GM23338 (cell line): ENCODE measurements at regions not wholly inside any gene's neighbourhood (a gene's known extent, or its start where the extent isn't known, plus 50 kb on each side); places are given as distances from the start of the nearest gene placed in this dataset.

Experiments
- ATAC-seq: fragments of 200-7000 bp; cut with Tn5 transposase; 3 replicates; pipeline ENCODE4 v1.9.1; 2020
- DNase-seq: peaks from one replicate; pipeline ENCODE4 v3.0.0-alpha.2; 2015; ENCODE audit warnings: low spot score
- H2AFZ ChIP-seq: fragments of 200-600 bp; sonication (generic); 2 replicates; pipeline ENCODE4 v1.8.0; 2016; ENCODE audit warnings: antibody characterized with exemption, mild to moderate bottlenecking, moderate library complexity
- H3F3A ChIP-seq: fragments of 200-600 bp; sonication (generic); replicated peaks from 2 replicates; pipeline ENCODE4 v1.8.0; 2017; ENCODE audit warnings: antibody characterized with exemption, mixed run types, low read depth
- H3K27ac ChIP-seq: fragments of 200-600 bp; sonication (generic); 2 replicates; pipeline ENCODE4 v1.6.1; 2016; ENCODE audit warnings: low read depth
- H3K27me3 ChIP-seq: fragments of 200-600 bp; sonication (generic); 2 replicates; pipeline ENCODE4 v1.8.0; 2016; ENCODE audit warnings: mild to moderate bottlenecking, mixed run types, moderate library complexity; ENCODE audit not compliant: insufficient read depth
- H3K36me3 ChIP-seq: fragments of 200-600 bp; sonication (generic); 2 replicates; pipeline ENCODE4 v1.8.0; 2016; ENCODE audit warnings: mild to moderate bottlenecking; ENCODE audit not compliant: insufficient read depth
- H3K4me1 ChIP-seq: fragments of 200-600 bp; sonication (generic); 2 replicates; pipeline ENCODE4 v1.8.0; 2016; ENCODE audit warnings: mild to moderate bottlenecking, moderate library complexity; ENCODE audit not compliant: insufficient read depth
- H3K4me2 ChIP-seq: fragments of 200-600 bp; sonication (generic); 2 replicates; pipeline ENCODE4 v1.7.1; 2017; ENCODE audit warnings: mixed run types
- H3K4me3 ChIP-seq: fragments of 200-600 bp; sonication (generic); 2 replicates; pipeline ENCODE4 v1.6.1; 2016; ENCODE audit warnings: mixed run types
- H3K79me2 ChIP-seq: fragments of 200-600 bp; sonication (generic); replicated peaks from 2 replicates; pipeline ENCODE4 v1.8.0; 2017; ENCODE audit warnings: mild to moderate bottlenecking; ENCODE audit not compliant: insufficient read depth
- H3K9me2 ChIP-seq: fragments of 200-600 bp; sonication (generic); 2 replicates; pipeline ENCODE4 v1.8.0; 2017; ENCODE audit not compliant: insufficient read depth
- H4K20me1 ChIP-seq: fragments of 200-600 bp; sonication (generic); replicated peaks from 2 replicates; pipeline ENCODE4 v1.8.0; 2017; ENCODE audit warnings: mild to moderate bottlenecking; ENCODE audit not compliant: insufficient read depth
- H3K27ac Mint-ChIP-seq: 2 replicates; pipeline ENCODE4 v1.8.0; 2020; ENCODE audit warnings: inconsistent platforms, mild to moderate bottlenecking, moderate library complexity, mixed read lengths
- H3K27me3 Mint-ChIP-seq: 3 replicates; pipeline ENCODE4 v1.8.0; 2022; ENCODE audit warnings: low read depth, mild to moderate bottlenecking, moderate library complexity, mixed read lengths, inconsistent platforms; ENCODE audit not compliant: insufficient read depth, poor library complexity
- H3K36me3 Mint-ChIP-seq: 3 replicates; pipeline ENCODE4 v1.8.0; 2021; ENCODE audit warnings: low read depth, mild to moderate bottlenecking, inconsistent platforms, moderate library complexity, mixed read lengths
- H3K4me1 Mint-ChIP-seq: 3 replicates; pipeline ENCODE4 v1.8.0; 2020; ENCODE audit warnings: mild to moderate bottlenecking, inconsistent platforms, mixed read lengths
- H3K4me3 Mint-ChIP-seq: 3 replicates; pipeline ENCODE4 v1.8.0; 2021; ENCODE audit warnings: moderate library complexity, mild to moderate bottlenecking, inconsistent platforms, mixed read lengths
- H3K9me3 Mint-ChIP-seq: 3 replicates; pipeline ENCODE4 v1.8.0; 2020; ENCODE audit warnings: moderate library complexity, mild to moderate bottlenecking, inconsistent platforms, mixed read lengths
- CREB1 ChIP-seq: fragments of 250-450 bp; sonication (Bioruptor Pico); IDR thresholded peaks from 2 replicates; pipeline ENCODE4 v1.5.0; 2020; ENCODE audit warnings: low read depth, mild to moderate bottlenecking, moderate library complexity
- EZH2 ChIP-seq: fragments of 200-600 bp; sonication (generic); IDR thresholded peaks from one replicate; pipeline ENCODE4 v1.8.0; 2017; ENCODE audit warnings: antibody characterized with exemption, mild to moderate bottlenecking, low read depth; ENCODE audit not compliant: unreplicated experiment
- JUNB ChIP-seq: IDR thresholded peaks from one replicate; pipeline ENCODE4 v1.6.1; 2016; ENCODE audit warnings: antibody characterized with exemption; ENCODE audit not compliant: unreplicated experiment
- NANOG ChIP-seq: IDR thresholded peaks from 2 replicates; pipeline ENCODE4 v1.6.1; 2016; ENCODE audit warnings: antibody characterized with exemption, borderline replicate concordance
- POLR2AphosphoS5 ChIP-seq: IDR thresholded peaks from 2 replicates; pipeline ENCODE4 v1.6.1; 2016; ENCODE audit warnings: antibody characterized with exemption, low read depth
- STAT1 ChIP-seq: IDR thresholded peaks from one replicate; pipeline ENCODE4 v1.6.1; 2016; ENCODE audit warnings: antibody characterized with exemption; ENCODE audit not compliant: unreplicated experiment
- ZNF114 ChIP-seq: fragments of 250-450 bp; sonication (Bioruptor Pico); IDR thresholded peaks from 2 replicates; pipeline ENCODE4 v1.5.0; 2020; ENCODE audit warnings: mild to moderate bottlenecking, moderate library complexity
- ZNF331 ChIP-seq: fragments of 250-450 bp; sonication (Bioruptor Pico); IDR thresholded peaks from 2 replicates; pipeline ENCODE4 v1.5.0; 2020; ENCODE audit warnings: low read depth, mild to moderate bottlenecking, moderate library complexity
- TF ChIP-seq, protein P1 (sequence below): IDR thresholded peaks from one replicate; pipeline ENCODE4 v1.6.1; 2018; ENCODE audit warnings: antibody characterized with exemption; ENCODE audit not compliant: unreplicated experiment
- TF ChIP-seq, protein P2 (sequence below), 2 experiments: fragments of 200-600 bp in 1 of 2; sonication (generic) in 1 of 2; conservative IDR thresholded peaks; 2 replicates each; pipeline versions ENCODE4 v1.5.1 to v1.6.1; 2016 to 2017; ENCODE audit warnings: antibody characterized with exemption in 2 of 2, low read depth in 2 of 2, mild to moderate bottlenecking in 2 of 2, moderate library complexity in 1 of 2

DNA sequence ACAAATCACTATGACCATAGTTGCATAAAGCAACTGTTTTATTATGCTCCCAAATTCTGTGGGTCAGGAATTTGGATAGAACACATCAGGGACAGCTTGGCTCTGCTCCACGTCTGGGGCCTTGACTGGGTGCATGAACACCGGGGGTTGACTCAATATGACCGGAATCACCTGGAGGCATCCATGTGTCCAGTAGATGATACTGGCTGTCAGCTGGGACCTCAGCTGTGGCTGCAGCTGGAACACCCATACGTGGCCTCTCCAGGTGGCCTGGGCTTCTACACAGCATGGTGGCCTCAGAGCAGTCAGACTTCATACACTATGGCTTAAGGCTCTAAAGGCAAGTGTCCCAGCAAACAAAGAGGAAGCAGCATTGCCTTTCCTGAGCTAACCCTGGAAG, 113.4 kb downstream of the NRN1 start (continued):
- TF ChIP-seq, protein P1, sequence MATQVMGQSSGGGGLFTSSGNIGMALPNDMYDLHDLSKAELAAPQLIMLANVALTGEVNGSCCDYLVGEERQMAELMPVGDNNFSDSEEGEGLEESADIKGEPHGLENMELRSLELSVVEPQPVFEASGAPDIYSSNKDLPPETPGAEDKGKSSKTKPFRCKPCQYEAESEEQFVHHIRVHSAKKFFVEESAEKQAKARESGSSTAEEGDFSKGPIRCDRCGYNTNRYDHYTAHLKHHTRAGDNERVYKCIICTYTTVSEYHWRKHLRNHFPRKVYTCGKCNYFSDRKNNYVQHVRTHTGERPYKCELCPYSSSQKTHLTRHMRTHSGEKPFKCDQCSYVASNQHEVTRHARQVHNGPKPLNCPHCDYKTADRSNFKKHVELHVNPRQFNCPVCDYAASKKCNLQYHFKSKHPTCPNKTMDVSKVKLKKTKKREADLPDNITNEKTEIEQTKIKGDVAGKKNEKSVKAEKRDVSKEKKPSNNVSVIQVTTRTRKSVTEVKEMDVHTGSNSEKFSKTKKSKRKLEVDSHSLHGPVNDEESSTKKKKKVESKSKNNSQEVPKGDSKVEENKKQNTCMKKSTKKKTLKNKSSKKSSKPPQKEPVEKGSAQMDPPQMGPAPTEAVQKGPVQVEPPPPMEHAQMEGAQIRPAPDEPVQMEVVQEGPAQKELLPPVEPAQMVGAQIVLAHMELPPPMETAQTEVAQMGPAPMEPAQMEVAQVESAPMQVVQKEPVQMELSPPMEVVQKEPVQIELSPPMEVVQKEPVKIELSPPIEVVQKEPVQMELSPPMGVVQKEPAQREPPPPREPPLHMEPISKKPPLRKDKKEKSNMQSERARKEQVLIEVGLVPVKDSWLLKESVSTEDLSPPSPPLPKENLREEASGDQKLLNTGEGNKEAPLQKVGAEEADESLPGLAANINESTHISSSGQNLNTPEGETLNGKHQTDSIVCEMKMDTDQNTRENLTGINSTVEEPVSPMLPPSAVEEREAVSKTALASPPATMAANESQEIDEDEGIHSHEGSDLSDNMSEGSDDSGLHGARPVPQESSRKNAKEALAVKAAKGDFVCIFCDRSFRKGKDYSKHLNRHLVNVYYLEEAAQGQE: no peak
- TF ChIP-seq ZNF114 (CRISPR knock-in tag): no peak
- TF ChIP-seq ZNF331 (CRISPR knock-in tag): no peak
- no peak for TF ChIP-seq EZH2
- no peak for TF ChIP-seq NANOG
- TF ChIP-seq, protein P2, sequence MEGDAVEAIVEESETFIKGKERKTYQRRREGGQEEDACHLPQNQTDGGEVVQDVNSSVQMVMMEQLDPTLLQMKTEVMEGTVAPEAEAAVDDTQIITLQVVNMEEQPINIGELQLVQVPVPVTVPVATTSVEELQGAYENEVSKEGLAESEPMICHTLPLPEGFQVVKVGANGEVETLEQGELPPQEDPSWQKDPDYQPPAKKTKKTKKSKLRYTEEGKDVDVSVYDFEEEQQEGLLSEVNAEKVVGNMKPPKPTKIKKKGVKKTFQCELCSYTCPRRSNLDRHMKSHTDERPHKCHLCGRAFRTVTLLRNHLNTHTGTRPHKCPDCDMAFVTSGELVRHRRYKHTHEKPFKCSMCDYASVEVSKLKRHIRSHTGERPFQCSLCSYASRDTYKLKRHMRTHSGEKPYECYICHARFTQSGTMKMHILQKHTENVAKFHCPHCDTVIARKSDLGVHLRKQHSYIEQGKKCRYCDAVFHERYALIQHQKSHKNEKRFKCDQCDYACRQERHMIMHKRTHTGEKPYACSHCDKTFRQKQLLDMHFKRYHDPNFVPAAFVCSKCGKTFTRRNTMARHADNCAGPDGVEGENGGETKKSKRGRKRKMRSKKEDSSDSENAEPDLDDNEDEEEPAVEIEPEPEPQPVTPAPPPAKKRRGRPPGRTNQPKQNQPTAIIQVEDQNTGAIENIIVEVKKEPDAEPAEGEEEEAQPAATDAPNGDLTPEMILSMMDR (conservative IDR thresholded peaks at IDR 0.05; ENCODE audit: low read depth in 2 of 2): no peak

- H3K27me3 Mint-ChIP-seq: peaks cover 6% of the 10 kb centered on the region
- peaks cover 25% of the 10 kb centered on the region; the same call in 2 of the 3 replicates for H3K9me3 Mint-ChIP-seq
- H3K27ac Mint-ChIP-seq: no peak overlapping the region
- Histone ChIP-seq H3K4me1 (no peaks in the 10 kb centered on the region), H3K9me2 (peaks cover 9% of the 10 kb centered on the region), H3K4me3 (peak overlapping the region; percentile 63), H2AFZ (peak overlapping the region; percentile 96), H3K27ac (peak overlapping the region; percentile 94), H3K4me2 (peak overlapping the region; percentile 89), H3K27me3 (no peaks in the 10 kb centered on the region), H3K36me3 (no peaks in the 10 kb centered on the region), H3K79me2 (no peaks in the 10 kb centered on the region), H3F3A (0 out of 2 replicates have a peak, but pooled peaks cover 4% of the 10 kb centered on the region), H4K20me1 (no peaks in the 10 kb centered on the region)
- peaks cover 20% of the 10 kb centered on the region for H3K36me3 Mint-ChIP-seq
- no peak for ATAC-seq
- H3K4me1 Mint-ChIP-seq: peaks cover 6% of the 10 kb centered on the region; the same call in 2 of the 3 replicates
- no peak for DNase-seq
- no peak for TF ChIP-seq ZNF114 (CRISPR knock-in tag)
- TF ChIP-seq STAT1: no peak
- no peak for TF ChIP-seq ZNF331 (CRISPR knock-in tag)
- H3K4me3 Mint-ChIP-seq: peak overlapping the region; percentile 83
Measured at GRCh38 chr6:5892669-5893068, 114.1 kb downstream of the NRN1 start.

- no peak overlapping the region for H3K27ac Mint-ChIP-seq
- Histone ChIP-seq H3K4me2 (no peak overlapping the region), H2AFZ (no peak overlapping the region), H3K79me2 (no peaks in the 10 kb centered on the region), H3F3A (no peaks in the 10 kb centered on the region), H3K9me2 (peaks cover 9% of the 10 kb centered on the region; the same call in 1 of the 2 replicates), H3K4me3 (no peak overlapping the region), H3K27ac (no peak overlapping the region), H3K4me1 (no peaks in the 10 kb centered on the region), H4K20me1 (no peaks in the 10 kb centered on the region), H3K27me3 (no peaks in the 10 kb centered on the region), H3K36me3 (no peaks in the 10 kb centered on the region)
- DNase-seq (no peak), ATAC-seq (no peak)
- H3K36me3 Mint-ChIP-seq: no peaks in the 10 kb centered on the region
- H3K27me3 Mint-ChIP-seq: peaks cover 3% of the 10 kb centered on the region
- no peaks in the 10 kb centered on the region for H3K4me1 Mint-ChIP-seq
- TF ChIP-seq POLR2AphosphoS5: no peak
- TF ChIP-seq CREB1 (CRISPR knock-in tag): no peak
- TF ChIP-seq EZH2: no peak
- TF ChIP-seq, protein P2 (conservative IDR thresholded peaks at IDR 0.05; ENCODE audit: low read depth in 2 of 2): no peak
- no peak for TF ChIP-seq ZNF331 (CRISPR knock-in tag)
- TF ChIP-seq JUNB: no peak
- no peaks in the 10 kb centered on the region for H3K9me3 Mint-ChIP-seq
- H3K4me3 Mint-ChIP-seq: no peak overlapping the region
Measured at GRCh38 chr6:5878792-5879191, 127.9 kb downstream of the NRN1 start.
